DMS79 (cell line): ENCODE measurements at regions not wholly inside any gene's neighbourhood (a gene's known extent, or its start where the extent isn't known, plus 50 kb on each side); places are given as distances from the start of the nearest gene placed in this dataset.

Experiments used
- DNase-seq: peaks from one replicate; lab custom pipeline; 2025; lab: John Stamatoyannopoulos, UW

GRCh38 chr4:32032136-32032672, 1312.0 kb downstream of the PCDH7 start:
- DNase-seq, result no peak

- no peak for DNase-seq
Measured at GRCh38 chr4:32037399-32037798, 1317.2 kb downstream of the PCDH7 start.

GRCh38 chr4:32042486-32043247, 1322.5 kb downstream of the PCDH7 start:
- DNase-seq, result no peak

DNA sequence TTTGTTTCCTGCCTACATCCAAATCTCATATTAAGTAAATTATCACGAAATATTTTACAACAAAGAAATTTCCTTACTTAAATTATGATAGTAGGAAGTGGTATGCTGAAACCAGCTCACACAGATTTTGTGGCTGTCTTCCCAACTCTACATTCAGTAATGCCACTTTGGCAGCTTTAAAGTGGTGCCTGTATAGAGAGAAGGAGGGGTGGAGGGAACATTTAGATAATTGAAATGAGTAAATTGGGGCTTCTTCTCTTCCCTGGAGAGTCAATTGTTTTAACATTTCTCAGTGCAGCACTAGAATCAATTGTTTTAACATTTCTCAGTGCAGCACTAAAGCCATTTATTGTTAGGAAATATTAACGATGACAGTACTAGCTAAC, 1323.1 kb downstream of the PCDH7 start:
- DNase-seq, result no peak

DNA sequence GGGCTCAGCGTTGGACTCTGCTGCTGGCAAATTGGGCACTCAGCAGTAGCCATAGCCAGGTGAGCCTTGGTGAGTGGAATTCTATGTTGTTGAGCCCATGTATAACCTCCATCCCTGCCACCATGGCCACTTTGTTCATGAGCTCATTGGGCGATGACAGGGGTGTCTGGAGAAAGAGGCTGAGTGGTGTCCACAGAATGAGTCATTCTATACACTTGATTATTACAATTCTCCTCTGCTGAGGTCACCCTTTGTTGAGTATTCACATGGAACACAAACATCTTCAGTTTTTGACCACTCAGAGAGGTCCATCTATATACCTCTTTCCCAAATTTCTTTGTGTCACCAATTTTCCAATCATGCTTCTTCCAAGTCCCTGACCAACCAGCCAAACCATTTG, 1341.7 kb downstream of the PCDH7 start:
- no peak for DNase-seq

DNA sequence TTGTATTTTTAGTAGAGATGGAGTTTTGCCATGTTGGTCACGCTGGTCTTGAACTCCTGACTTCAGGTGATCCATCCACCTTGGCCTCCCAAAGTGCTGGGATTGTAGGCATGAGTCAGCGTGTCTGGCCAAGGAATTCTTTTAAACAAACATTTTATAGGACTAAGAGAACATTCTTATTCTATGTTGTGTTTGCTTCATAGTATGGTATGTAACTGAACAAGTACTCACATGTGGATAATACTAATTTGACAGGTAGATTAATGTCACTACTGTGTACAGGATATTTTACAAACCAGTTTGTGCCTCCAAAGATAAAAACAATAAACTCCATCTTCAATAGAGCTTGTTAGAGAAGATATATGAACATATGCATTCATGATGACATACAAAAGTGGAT, 1353.4 kb downstream of the PCDH7 start:
- DNase-seq, result no peak

DNA sequence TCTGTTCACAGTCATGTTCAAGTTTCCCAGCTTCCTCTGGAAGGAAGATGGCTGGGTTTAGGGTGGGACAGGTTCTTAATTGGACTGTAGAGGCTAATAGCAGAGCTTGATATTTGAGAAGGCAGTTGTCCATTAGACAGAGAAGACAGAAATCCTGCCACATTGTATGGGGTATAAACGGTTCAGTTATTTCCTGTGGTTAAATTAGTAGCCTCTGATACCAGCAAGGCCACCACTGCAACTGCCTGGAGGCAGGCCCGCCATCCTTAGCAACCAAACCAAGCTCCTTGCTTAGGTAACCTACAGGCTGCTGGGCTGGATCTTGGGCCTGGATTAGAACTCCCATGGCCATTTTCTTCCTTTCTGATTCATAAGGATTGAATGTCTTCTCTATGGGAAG, 1367.0 kb downstream of the PCDH7 start:
- no peak for DNase-seq

DNA sequence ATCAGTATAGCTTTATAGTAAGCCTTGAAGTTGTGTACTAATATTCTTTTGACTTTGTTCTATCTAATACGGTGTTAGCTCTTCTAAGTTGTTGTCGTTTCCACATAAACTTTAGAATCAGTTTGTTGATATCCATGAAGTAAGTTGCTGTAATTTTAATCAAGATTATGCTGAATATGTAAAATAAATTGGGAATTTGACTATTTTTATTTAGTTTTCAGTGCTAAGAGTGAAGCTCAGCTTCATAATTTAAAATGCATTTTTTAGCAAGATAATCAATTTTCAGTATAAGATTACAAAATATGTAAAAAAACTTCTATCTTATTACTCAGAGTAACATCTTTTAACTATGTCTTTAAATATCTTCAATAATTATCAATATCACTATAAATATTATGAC, 1374.8 kb downstream of the PCDH7 start:
- no peak for DNase-seq

DNA sequence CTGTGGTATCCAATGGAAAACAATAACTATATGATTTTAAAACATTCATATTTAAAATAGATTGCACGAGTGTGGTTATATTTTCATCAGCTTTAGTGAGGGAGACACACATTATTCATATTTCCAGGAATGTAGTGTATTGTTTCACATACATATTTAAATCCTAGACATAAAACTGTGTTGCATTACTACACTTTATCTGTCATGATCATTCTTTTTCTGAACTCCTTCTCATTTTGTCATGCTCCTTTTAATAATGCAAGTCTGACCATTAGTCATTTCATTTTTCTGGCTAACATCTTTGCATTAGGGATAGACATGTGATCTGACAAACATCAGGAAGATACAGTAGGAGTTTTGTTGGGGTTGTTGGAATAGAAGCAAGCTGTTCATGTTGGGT, 1382.7 kb downstream of the PCDH7 start:
- no peak for DNase-seq

- no peak for DNase-seq
Measured at GRCh38 chr4:32106767-32107166, 1386.6 kb downstream of the PCDH7 start.

DNA sequence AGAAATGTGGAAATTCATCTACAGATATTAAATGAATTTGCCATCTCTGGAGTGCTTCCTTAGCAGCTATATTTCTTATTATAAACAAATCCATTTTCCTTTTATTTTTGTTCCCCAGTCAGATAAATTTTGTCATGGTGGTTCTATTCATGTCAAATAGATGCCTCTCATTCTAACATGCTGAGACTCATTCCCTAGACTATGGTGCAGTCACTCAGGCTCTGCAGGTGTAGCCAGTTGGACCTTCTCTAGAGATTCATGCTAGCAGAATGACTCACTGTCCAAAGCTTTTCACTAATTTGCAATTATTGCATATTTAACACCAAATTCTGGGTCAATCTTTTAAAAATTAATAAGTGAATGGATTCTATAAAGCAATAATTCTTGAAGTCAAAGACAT, 1392.7 kb downstream of the PCDH7 start:
- DNase-seq, result no peak

DNA sequence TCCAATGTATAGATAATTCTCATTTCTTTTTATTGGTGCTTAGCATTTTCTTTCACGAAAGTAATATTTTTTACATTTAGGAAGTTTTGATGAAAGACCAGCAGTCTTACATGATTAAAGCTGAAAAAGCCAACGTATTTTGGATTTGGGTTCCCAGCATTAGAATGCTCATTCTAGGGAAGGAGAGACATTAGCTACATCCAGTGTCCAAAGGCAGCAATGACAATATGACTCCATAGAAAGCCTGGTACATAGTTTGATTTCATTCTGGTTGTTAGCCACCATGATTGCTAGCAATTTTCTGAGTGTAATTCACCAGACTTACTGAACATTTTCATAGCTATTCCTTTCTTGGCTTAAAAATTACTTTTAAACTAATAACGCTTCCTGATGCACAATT, 1397.5 kb downstream of the PCDH7 start:
- DNase-seq, result no peak

- DNase-seq, result no peak
Measured at GRCh38 chr4:32119907-32120306, 1399.7 kb downstream of the PCDH7 start.

DNA sequence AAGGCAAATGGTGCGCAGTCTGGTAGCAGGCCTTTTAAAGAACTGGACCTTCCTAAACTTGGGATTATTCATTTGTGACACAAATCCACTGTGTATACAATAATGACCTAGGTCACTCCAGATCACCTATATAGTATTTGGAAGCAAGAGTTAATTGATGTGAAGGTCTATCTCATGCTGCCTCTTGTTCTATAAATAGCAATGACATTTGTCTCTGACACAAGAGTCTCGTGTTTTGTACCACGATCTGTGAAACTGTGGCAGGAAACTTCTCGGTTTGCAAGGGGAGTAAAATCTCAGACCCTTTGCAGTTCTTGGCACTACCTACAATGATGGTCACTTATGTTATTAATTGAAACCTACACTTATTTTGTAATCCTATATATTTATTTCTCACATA, 1408.4 kb downstream of the PCDH7 start:
- no peak for DNase-seq

- no peak for DNase-seq
Measured at GRCh38 chr4:32129967-32130366, 1409.8 kb downstream of the PCDH7 start.

GRCh38 chr4:32133141-32133540, 1413.0 kb downstream of the PCDH7 start:
- DNase-seq, result no peak

GRCh38 chr4:32133734-32134133, 1413.6 kb downstream of the PCDH7 start:
- DNase-seq, result no peak

- DNase-seq, result no peak
Measured at GRCh38 chr4:32135642-32136041, 1415.5 kb downstream of the PCDH7 start.

DNA sequence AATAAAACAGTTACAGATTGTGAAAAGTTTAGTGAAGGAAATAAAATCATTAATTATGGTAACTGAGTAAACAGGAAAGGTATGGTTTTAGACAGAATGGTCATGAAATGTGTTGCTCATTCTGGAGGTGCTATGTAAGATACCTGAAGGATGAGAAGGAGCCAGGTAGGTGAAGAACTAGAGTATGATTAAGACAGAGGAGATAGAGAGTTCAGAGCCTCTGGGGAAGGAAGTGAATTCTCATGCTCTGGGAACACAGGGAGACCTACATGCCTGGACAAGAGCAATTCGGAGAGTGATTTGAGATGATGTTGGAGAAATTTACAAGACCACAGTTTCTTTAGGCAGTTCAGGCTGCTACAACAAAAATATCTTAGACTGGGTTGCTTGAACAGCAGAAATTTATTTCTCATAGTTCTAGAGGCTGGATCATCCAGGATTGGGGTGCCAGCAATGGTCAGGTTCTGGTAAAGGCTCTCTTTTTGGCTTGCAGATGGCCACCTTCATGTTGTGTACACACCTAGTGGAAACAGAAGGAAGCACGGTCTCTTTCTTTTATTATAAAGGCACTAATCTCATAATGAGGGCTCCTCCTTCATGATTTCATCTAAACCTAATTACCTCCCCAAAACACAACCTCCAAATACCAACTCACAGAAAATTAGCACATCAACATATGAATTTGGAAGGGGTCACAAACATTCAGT, 1416.1 kb downstream of the PCDH7 start:
- DNase-seq, result no peak

GRCh38 chr4:32140636-32141035, 1420.5 kb downstream of the PCDH7 start:
- DNase-seq, result no peak

- DNase-seq, result no peak
Measured at GRCh38 chr4:32142075-32142474, 1421.9 kb downstream of the PCDH7 start.

- DNase-seq, result no peak
Measured at GRCh38 chr4:32145987-32146386, 1425.8 kb downstream of the PCDH7 start.

DNA sequence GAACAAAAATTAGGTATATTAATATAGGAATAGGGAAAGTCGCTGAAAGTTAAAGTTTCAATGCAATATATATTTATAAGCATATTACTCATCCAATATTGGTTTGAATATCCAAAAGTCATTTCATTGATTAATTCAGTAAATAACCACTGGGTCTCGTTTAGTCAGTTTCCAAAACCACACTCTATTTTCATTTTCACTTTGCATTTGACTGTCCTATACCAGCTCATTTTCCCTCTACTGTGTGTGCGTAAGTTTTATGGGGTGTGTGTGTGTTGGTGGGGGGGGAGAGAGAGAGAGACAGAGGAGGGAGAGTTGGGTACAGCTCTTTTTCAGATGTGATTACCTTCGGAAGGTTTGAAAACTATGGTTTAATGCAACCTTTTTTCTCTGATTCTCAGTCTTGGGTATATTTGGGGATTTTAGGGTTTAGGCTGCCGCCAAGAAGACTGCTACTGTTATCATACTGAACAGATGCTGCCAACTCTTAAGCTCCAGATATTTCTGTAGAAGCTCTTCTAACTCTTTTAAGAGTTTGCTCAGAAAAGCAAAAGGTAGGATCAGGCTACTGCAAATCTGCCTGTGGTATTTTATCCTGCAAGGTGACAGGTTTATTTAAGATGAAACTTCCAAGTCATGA, 1427.4 kb downstream of the PCDH7 start:
- DNase-seq, result no peak
